ENCODE measurements at regions not wholly inside any gene's neighbourhood (a gene's known extent, or its start where the extent isn't known, plus 50 kb on each side); places are given as distances from the start of the nearest gene placed in this dataset.

DNA sequence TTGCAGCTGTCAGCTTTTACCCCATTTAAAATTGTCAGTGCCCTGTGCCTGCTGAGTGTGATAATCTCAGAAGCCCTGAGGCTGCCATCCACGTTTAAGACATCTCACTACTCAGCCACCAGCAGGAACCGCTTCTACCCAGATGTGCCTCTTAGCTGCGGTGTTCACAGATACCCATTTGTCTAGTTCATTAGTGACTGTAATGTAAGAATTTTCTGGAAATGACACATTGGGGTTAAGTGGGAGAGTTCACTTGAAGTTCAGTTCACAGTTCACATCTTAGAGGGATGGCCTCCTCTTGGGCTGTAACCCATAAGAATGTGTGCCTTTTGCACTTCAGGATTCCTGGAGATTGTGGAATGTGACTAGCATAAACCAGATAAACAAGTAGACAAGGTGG lies 477.7 kb downstream of the BTBD3 start:
- H3K36me3 Mint-ChIP-seq (ENCODE audit: insufficient read depth, unreplicated experiment): no peaks in the 10 kb centered on the region
- BruUV-seq (replicated peaks): no TSS peak
- POLR2A ChIA-PET: no interaction called here
- TF ChIP-seq, protein P1, sequence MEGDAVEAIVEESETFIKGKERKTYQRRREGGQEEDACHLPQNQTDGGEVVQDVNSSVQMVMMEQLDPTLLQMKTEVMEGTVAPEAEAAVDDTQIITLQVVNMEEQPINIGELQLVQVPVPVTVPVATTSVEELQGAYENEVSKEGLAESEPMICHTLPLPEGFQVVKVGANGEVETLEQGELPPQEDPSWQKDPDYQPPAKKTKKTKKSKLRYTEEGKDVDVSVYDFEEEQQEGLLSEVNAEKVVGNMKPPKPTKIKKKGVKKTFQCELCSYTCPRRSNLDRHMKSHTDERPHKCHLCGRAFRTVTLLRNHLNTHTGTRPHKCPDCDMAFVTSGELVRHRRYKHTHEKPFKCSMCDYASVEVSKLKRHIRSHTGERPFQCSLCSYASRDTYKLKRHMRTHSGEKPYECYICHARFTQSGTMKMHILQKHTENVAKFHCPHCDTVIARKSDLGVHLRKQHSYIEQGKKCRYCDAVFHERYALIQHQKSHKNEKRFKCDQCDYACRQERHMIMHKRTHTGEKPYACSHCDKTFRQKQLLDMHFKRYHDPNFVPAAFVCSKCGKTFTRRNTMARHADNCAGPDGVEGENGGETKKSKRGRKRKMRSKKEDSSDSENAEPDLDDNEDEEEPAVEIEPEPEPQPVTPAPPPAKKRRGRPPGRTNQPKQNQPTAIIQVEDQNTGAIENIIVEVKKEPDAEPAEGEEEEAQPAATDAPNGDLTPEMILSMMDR (IDR thresholded peaks at IDR 0.05; ENCODE audit: unreplicated experiment): no peak
- CTCF ChIA-PET: interaction anchor here (0.6 kb wide), 1 partner anchor 488 kb away, joined by 3 read pairs; no protein-coding TSS in a partner anchor
- H3K4me1 Mint-ChIP-seq (ENCODE audit: insufficient read depth, unreplicated experiment): no peaks in the 10 kb centered on the region
- no peak for DNase-seq (ENCODE audit: unreplicated experiment)
- H3K27ac Mint-ChIP-seq (ENCODE audit: low read depth, unreplicated experiment): no peak overlapping the region
- no peaks in the 10 kb centered on the region for H3K27me3 Mint-ChIP-seq (ENCODE audit: insufficient read depth, unreplicated experiment)
- H3K4me3 Mint-ChIP-seq (ENCODE audit: unreplicated experiment): no peak overlapping the region
- intact Hi-C loops (cut with micrococcal nuclease): no loop called here
- H3K9me3 Mint-ChIP-seq (ENCODE audit: unreplicated experiment): peaks cover 10% of the 10 kb centered on the region

GRCh38 chr20:12395760-12396159 lies 478.1 kb downstream of the BTBD3 start:
- H3K9me3 Mint-ChIP-seq (ENCODE audit: unreplicated experiment): peaks cover 10% of the 10 kb centered on the region
- no peaks in the 10 kb centered on the region for H3K36me3 Mint-ChIP-seq (ENCODE audit: insufficient read depth, unreplicated experiment)
- intact Hi-C loops (cut with micrococcal nuclease): no loop called here
- DNase-seq (ENCODE audit: unreplicated experiment): no peak
- no peaks in the 10 kb centered on the region for H3K27me3 Mint-ChIP-seq (ENCODE audit: insufficient read depth, unreplicated experiment)
- POLR2A ChIA-PET: no interaction called here
- CTCF ChIA-PET: no interaction called here
- H3K4me3 Mint-ChIP-seq (ENCODE audit: unreplicated experiment): no peak overlapping the region
- no TSS peak for BruUV-seq (replicated peaks)
- no peaks in the 10 kb centered on the region for H3K4me1 Mint-ChIP-seq (ENCODE audit: insufficient read depth, unreplicated experiment)
- H3K27ac Mint-ChIP-seq (ENCODE audit: low read depth, unreplicated experiment): no peak overlapping the region
- TF ChIP-seq, protein P1 (IDR thresholded peaks at IDR 0.05; ENCODE audit: unreplicated experiment): no peak

GRCh38 chr20:12399110-12399836 lies 481.6 kb downstream of the BTBD3 start:
- ChIA-PET POLR2A (interaction anchor here (0.6 kb wide), 1 partner anchor 50 kb away, joined by 6 read pairs; no protein-coding TSS in a partner anchor), CTCF (no interaction called here)
- DNase-seq (ENCODE audit: unreplicated experiment): no peak
- Mint-ChIP-seq H3K36me3 (ENCODE audit: insufficient read depth, unreplicated experiment) (no peaks in the 10 kb centered on the region), H3K27me3 (ENCODE audit: insufficient read depth, unreplicated experiment) (no peaks in the 10 kb centered on the region), H3K4me3 (ENCODE audit: unreplicated experiment) (no peak overlapping the region), H3K4me1 (ENCODE audit: insufficient read depth, unreplicated experiment) (no peaks in the 10 kb centered on the region), H3K9me3 (ENCODE audit: unreplicated experiment) (peaks cover 24% of the 10 kb centered on the region), H3K27ac (ENCODE audit: low read depth, unreplicated experiment) (no peak overlapping the region)
- intact Hi-C loops (cut with micrococcal nuclease): no loop called here
- no TSS peak for BruUV-seq (replicated peaks)
- TF ChIP-seq, protein P1 (IDR thresholded peaks at IDR 0.05; ENCODE audit: unreplicated experiment): no peak

DNA sequence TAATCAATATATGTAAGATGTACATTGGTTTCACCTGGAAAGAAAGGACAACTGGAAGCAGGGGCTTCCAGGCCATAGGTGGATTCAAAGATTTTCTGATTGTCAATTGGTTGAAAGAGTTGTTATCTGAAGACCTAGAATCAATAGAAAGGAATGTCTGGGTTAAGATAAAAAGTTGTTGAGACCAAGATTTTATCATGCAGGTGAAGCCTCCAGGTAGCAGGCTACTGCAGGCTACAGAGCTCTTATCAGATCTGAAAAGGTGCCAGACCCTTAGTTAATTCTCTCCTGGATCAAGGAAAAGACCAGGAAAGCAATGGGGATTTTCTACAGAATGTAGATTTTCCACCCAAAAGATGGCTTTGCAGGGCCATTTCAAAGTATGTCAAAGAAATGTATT lies 487.2 kb downstream of the BTBD3 start:
- no TSS peak for BruUV-seq (replicated peaks)

More for the DNA sequence above, 487.2 kb downstream of the BTBD3 start:
- Mint-ChIP-seq H3K9me3 (ENCODE audit: unreplicated experiment) (peaks cover 28% of the 10 kb centered on the region), H3K36me3 (ENCODE audit: insufficient read depth, unreplicated experiment) (no peaks in the 10 kb centered on the region), H3K27ac (ENCODE audit: low read depth, unreplicated experiment) (no peak overlapping the region), H3K4me3 (ENCODE audit: unreplicated experiment) (no peak overlapping the region), H3K4me1 (ENCODE audit: insufficient read depth, unreplicated experiment) (peaks cover 10% of the 10 kb centered on the region), H3K27me3 (ENCODE audit: insufficient read depth, unreplicated experiment) (no peaks in the 10 kb centered on the region)
- no peak for DNase-seq (ENCODE audit: unreplicated experiment)
- ChIA-PET CTCF (no interaction called here), POLR2A (no interaction called here)
- intact Hi-C loops (cut with micrococcal nuclease): no loop called here
- TF ChIP-seq, protein P1 (IDR thresholded peaks at IDR 0.05; ENCODE audit: unreplicated experiment): no peak

Data from MCF 10A (cell line).